NCI-H1105 treated with DMSO at 0.1 percent for 48 hours (cell line): ENCODE measurements at regions not wholly inside any gene's neighbourhood (a gene's known extent, or its start where the extent isn't known, plus 50 kb on each side); places are given as distances from the start of the nearest gene placed in this dataset.
A peak's percentile ranks its signal among the peaks of the same experiment; 100 is the strongest.

ENCODE experiments used
- DNase-seq: peaks from one replicate; lab custom pipeline; 2025; lab: John Stamatoyannopoulos, UW

DNA sequence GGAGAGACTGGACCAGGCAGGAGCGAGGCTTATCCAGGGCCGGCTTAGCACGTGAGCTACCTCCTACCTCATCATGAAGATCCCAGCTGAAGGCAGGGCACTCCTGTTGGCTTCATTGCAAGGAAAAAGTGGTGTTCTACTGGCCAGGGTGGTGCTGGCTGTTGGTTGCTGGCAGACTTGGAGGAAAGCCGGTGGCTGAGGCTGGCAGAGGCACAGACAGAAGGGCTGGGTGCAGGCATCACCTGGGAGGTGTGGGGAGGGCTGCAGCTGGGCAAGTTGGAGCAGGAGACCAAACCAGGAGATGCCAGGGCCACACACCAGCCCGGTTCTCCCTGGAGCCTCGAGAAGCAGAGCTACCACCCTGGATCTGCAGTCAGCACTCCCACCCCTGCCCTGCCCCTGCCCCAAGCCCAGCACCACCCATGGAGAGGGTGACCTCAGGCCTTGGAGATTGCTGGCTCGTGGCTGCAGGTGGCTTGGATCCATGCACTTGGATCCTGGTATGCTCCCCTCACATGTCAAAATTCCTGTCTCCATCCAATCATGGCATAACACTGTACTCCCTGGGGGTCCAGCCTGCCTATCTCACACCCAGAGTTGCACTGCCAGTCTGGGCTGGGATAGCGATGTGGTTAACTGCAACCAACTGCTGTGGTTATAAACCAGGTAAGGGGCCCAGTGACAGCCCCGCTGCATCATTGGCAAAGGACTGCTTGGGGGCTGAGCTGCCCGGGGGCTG lies 49.7 kb downstream of the GLI2 start:
- DNase-seq, result no peak

DNA sequence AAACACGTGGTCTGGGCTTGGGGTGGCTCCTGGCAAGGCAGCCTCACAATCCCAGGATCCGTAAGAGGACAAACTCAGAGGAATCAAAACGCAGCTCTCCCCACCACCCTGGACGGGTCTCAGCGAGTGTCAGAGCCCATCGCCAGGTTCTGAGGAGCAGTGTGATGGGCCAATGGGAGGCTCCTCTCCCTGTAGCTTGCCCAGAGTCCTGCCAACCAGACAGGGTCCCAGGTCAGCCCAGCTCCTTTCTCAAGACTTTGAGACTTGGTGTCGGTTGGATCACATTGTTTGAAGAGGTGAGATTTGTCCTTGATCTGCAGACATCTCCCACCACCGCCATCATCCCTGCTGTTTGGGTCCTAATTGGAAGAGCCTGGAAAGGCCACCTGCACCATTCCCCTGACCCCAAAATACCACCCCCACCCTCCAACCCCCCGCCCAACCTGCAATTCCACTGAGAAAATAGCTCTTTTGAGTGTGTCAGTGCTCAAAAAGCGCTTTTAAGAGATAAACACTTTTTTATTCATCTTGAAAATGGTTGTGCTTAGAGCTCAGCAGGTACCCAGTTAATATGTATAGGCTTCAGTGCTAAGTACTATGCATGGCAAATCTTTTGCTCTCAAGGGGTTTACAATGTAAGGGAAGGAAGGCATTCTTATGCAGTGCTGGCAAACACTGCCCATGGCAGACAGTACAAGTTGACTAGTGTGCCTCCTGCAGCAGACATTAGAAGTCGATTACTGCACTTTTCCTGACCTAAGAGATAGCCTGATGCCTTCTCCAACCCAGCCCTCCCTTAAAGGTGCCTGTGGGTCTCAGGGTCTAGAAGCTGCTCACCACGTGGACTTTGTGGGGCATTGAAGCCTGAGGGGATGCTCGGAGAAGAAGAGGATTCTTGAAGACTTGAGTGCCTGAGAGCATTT lies 50.6 kb downstream of the GLI2 start:
- no peak for DNase-seq

DNA sequence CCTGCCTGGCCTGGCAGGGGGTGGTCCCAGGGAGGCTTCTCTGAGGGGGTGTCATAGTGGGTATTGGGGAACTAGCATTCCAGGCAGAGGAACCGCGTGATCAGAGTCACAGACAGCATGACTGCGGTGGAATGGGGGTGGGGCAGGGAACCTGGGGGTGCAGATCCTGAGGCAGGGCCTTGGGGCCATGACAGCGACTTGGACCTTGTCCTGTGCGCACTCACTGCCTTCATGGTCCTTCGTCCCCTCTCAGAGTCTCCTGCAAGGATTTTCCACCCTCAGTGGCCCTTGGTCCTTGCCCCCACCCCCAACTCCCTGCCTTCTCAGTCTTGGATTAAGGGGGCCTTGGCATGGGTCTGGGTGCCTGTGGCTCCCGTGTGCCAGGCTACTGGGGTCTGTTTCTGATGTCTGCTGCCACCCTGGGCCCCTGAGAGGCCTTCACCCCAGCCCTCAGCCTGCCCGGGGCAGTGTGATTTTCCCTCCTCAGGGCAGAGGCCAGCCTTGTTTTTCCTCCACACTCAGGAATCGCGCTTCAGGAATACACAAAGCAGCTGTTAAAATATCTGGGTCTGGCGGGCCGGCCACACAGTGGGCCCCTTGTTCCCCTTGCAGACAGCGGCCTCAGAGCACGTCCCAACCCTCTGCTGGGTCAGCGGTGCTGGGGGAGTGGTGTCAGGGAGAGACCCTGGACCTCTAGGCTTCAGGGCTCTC lies 51.6 kb downstream of the GLI2 start:
- no peak for DNase-seq

DNA sequence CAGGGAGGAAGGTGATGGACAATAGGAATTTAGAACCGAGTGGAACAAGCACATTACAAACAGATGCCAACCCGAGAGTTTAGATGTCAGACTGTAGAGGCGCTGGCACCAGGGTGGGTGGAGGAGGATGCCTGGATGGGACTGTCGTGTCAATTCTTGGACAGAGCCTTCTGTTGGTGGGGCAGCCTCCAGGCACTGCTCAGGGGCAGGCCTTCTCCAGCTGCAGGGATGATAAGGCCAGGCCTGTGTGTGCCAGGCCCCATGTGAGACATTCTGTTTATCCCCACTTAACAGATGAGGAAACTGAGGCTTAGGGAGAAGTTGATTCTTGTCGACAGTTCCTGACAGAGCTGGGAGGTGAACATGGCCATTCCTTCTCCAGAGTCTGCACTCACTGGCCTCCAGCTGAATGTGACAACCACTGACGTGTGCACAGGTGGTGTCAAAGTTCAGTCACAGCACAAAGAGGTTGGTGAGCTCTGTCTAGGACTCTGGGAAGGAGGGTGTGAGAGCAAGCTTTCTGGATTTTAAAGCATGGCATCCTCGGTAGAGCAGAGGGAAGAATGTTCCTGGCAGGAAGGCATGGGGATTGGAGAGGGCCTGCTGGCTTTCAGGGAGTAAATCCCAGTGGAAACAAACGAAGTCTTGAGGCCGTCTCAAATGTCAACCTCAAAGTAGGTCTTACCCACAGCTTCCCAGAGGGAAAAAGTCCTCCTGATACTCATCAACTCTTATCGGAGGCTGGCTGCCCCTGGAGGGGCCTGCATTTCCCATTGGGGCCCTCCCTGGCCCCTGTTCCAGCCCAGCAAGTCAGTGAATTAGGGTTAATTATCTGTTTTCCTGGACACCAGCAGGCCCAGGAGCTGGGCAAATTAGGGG lies 52.4 kb downstream of the GLI2 start:
- DNase-seq, result no peak

DNA sequence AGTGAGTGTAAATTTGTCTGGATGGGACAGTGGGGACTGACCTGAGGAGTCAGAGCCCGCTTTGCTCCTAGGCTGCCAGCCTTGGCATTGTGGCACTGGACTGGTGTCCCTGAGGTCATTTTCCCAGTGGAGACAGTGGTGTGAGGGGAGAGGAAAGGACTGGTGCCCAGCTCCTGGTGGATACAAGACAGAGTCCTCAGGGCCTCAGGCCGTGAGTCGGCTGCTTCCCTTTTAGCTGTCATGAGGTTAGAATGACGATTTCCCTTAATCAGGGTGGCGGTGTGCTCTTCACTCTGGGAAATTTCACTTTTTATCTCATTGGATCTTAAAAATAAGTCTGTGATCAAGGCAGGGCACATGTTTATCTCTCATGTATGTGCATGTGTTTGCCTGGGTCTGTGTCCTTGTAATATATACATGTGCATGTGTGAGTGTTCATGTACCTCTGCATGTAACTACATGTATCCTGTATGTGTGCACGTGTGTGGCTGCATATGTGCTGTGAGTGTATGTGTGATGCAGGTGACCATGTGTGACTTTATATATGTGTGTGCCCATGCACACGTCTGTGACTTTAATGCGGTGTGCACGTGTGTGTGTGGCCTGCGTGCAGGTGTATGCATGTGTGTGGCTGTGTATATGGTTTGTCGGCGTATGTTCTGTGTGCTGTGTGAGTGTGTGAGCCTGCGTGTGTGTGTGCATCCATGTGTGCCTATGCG lies 55.7 kb downstream of the GLI2 start:
- no peak for DNase-seq

DNA sequence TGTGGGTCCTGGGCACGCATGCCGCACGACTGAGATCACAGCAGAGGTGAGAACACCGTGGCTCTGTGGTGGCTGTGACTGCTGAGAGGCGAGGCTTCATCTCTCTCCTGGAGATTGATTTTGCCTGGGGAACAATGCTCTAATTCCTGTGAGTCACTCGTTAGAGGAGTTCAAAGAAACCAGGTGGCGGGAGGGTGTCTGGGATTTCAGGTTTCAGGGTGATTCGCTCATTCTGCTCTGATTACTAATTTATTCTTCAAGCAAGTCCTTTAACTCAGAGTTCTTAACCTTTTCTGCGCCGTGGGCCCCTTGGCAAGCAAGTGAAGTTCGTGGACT lies 56.3 kb downstream of the GLI2 start:
- DNase-seq, result no peak

DNA sequence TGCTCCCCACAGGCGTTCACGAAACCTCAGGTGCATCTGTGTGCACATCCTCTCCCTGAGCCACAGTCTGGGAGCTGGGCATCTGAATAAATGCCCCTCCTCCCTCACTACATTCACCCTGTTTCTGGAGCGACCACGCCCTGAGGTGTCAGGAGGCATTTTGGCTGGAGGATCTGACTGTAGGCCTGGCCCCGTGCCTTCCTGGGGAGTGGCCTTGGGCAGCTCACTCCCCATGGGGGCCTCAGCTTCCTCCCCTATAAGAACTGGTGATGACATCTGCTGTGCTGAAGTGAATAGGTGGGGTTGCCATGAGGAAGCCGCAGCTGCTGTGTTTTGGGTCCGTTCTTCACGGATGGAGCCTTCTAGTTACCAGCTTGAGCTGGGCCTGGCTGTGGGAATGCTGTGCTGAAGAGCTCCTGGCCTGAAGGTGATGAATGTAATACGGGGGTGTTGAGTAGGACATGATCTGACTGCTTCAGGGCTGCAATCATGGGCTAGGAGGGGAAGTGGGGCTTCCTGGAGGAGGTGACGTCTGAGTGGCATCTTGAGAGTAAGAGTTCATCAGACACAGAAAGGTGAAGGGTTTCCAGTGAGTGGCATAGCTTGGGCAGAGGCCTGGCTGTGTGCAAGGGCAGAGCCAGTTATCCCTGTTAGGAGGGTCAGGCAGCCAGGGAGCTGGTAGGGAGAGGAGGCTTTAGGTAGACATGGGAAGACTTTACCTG lies 58.2 kb downstream of the GLI2 start:
- no peak for DNase-seq

DNA sequence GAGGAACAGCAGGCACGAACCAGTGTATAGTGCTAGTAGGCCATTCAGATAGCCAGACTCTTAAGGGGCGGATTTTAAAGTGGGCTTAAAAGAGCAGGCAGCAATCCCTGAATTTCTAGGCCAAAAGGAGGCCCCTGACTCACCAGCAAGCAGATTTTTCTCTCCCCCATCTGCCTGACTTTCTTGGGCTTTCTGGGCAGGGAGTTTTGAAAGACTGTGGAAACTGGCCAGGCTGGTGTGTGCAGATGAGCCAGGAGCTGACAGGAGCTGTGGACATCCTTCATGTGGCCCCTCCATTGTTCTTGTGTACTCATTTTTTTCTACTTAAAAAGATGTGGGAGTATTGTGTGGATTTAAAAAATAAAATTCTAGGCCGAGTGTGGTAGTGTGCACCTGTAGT lies 59.0 kb downstream of the GLI2 start:
- no peak for DNase-seq

DNA sequence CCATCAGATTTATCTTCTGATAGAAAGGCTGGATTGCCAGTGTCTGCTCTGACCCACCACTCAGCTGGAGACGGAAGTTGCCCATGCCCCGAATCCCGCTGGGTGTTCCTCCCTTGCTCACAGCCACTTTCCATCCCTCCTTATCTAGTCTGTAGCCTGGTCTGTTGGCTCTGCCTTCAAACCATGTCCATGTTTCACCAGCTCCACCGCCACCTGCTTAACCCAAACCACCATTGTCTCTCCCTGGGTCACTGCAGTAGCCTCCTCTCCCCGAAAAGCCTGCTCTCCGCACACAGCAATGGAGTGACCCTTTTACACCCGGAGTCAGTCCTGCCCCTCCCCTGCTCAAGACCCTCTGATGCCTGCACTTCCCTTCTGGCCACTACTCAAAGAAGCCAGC lies 60.4 kb downstream of the GLI2 start:
- no peak for DNase-seq

DNA sequence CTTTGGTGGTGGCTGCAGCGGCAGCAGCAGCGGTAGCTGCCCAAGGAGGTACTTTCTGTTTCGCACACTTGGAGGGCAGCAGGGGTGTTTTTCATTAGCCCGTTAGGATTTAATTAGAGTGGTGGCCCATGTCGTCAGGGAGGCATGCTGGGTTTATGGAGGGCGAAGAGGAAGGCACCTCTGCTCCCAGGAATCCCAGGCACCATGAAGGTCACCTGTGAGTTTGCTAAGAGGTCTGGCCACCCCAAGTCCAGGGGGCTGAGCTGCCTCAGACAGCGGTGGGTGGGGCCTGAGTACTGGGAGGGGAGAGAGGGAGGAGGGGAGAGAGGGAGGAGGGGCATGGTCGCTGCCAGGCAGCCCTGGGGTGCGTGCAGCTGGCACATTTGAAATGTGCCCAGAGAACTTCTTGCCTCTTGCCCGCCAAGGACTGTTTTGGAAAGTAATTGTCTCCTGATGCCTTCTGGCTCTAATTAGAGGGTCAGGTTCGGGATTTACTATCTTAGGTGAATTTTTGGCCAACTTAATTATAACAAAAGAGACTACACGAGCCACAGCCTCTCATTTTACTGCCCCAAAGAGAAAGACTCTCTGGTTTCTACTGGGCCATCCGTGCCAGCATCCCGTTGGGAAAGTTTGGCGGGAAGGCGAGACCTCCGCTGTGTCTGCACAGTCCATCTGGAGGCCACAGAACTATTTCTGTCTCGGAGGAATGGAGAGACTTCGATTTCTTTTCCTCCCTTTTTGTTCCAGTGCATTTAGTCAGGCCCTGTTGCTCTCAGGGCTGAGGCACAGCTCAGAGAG lies 62.0 kb downstream of the GLI2 start:
- DNase-seq, result no peak

DNA sequence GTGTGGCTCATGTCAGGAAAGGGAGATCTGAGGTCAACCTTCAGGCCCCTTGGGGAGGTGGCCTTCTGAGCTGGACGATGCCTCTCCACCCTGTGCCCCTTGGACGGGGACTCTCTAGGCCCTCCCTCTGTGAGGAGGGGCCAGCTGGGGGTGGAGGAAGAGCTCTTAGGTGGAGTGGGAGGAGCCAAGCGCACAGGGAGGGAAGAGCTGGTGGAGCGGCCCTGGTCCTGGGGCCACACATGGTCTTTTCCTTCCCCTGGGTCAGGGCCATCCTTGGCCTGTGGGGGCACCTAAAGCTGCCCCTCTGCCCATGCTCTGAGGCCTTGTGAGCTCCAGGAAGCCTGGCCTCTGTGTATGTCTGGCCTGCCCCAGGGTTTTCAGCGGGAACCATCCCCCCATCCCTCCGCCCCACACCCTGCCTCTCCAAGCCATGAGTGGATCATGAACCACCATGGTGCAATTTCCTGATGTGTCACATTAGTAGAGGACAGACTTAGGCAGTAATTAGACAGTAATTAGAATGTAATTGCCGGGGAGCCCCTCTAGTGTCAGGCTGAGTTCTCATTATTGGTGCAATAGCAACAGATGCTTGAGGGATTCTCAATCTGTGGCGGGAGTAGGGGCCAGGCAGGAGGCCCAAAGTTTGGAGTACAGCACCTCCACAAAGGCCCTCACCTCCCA lies 63.0 kb downstream of the GLI2 start:
- DNase-seq, result peak; percentile 17

DNA sequence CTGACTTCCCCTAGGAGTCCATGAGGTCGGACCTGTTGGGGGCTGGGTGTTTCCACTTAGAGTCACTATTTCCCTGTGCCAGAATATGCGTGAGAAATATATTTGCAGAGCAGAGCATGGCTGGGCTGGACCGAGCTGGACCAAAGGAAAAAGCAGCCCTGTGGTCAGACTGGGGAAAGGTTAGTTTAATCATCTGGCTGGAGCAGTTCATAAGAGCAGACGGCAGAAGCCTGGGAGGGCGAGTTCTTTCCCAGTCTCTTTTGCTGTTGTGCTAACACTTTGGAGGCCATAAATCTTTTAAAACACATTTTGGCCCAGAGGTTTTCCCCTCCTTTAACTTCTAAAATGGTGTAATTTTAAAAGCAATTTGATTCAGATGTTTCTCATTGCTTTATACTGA lies 66.5 kb downstream of the GLI2 start:
- DNase-seq, result no peak

DNA sequence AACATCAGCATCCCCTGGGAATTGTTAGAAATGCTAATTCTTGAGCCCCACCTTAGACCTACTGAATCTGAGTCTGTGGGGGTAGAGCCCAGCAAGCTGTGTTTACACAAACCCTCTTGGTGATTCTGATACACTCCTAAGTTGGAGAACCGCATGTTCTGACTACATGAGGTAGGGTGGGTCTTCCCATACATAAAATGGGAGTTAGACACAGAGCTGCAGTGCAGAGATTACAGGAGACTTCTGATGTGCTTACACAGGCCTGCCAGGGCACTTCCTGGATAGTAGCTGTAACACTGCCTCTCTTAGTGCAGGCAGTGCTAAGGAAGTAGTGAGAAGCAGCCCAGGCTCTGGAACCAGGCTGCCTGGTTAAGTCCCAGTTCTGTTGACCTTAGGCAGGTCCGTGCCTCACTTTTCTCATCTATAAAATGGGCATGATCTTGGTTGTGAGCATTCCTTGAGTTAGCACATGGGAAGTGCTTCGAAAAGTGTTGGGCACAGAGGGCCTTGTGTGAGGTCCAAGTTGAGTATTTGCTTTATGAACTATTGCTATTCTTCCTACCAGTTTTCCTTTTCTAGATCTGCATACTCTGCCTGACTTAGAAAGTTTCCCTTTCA lies 67.3 kb downstream of the GLI2 start:
- no peak for DNase-seq

DNA sequence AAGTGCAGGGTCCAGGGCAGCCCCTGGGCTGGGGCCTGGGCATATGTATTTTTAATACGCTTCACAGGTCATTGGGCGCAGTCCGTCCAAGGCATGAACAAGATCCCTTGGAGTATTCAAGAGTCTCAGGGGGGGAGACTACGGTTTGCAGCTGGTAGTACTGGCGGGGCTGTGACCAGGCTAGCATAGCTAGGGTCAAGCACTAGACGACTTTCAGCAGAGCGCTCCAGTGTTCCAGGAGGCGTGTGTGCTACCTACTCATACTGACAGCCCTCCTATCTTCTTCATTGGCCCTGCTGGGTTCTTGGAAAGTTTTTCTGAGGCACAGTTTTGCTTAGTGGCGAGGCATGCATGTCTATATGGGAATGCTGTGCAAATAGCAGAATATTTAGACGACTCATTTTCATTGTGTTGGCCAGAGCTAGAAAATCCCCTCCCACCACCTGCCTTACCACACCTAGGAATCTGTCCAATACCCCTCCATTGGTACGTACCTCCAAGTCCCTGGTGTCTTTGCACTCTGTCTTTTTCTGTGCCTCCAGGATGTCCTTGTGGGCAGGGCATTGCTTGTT lies 68.2 kb downstream of the GLI2 start:
- no peak for DNase-seq

DNA sequence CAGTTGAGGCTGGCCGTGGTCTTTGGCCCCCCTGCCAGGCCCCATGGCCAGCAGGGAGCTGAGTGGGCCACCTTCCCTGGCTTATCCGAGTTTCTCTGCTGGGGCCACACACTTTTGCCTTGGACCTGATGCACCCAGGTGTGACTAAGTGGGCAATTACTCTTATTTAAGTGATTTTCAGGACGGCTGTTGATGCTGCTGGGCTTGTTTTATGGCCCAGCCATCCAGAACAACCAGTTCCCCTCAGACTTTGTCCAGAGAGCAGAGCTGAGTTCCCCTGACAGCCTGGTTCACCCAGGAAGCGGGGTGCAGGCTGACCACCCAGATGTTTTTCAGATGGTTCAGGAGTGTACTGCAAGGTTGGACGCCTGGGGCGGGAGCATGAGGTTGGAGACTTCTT lies 68.8 kb downstream of the GLI2 start:
- peak; percentile 33 for DNase-seq

DNA sequence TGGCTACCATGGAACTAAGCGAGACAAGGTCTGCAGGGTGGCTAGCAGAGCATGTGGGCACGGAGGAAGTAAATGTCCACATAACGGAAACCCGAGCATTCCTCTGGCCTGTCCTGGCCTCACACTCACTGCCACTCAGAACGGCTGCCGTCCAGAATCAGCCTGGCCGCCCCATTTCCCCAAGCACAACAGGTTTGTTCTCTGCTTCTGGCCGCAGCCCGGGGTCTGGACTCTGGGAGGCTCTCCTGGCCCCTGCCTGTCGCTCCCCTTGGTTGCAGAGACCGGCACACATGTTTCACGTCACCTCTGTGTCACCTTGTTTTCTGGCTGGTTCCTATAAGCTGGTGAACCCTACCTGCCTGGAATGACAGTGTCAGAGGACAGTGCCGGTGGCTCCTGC lies 69.3 kb downstream of the GLI2 start:
- no peak for DNase-seq

DNA sequence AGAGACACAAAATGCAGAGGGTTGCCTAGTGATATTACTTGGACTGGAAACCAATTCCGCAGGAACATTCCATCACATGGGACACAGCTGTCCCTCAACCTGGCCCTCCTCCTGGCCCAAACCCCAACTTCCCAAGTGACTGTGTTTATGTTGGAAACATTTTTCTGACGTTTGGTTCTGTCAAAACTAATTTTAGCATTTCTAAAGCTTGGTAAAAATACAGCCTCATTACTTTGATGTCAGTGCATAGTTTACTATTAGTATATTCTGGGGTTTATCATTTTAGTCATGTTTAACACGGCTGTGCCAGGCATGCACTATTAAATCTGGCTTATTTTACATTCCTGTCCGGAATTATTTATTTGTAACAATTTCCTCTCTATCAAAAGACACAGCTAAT lies 69.9 kb downstream of the GLI2 start:
- DNase-seq, result no peak

DNA sequence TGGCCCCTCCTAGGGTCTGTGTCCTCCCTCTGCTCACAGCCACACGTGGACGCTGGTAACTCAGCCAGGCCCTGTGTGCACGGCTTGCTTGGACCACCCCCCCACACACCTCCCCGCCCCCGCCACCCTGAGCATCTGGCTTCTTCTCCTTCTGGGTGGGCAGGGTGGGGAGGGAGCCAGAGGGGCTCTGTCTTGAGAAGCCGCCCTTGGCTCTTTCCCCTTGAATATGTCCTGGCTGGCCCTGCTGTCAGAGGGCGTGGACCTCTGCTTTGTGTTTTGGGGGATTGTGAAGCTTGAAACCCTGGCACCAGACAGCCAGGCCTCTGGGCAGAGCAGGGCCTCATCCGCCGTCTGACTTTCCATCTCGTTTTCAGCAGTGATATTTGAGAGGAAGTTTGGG lies 72.1 kb downstream of the GLI2 start:
- DNase-seq, result no peak
